GM18873 (cell line): ENCODE measurements at regions not wholly inside any gene's neighbourhood (a gene's known extent, or its start where the extent isn't known, plus 50 kb on each side); places are given as distances from the start of the nearest gene placed in this dataset.
"Not testable (repeated sequence)": the region's sequence is repeated elsewhere in the genome, so short reads cannot be mapped to it uniquely, and the experiment has no call there.

ENCODE experiments used
- ATAC-seq: cut with Tn5 transposase; IDR thresholded peaks from one replicate; pipeline ENCODE4 v1.9.1; 2021; ENCODE audit warnings: mild to moderate bottlenecking, moderate library complexity, moderate number of reproducible peaks; ENCODE audit not compliant: unreplicated experiment, low FRiP score

GRCh38 chr11:41519696-41520095 is 60.2 kb upstream of the LRRC4C start:
- ATAC-seq: no peak

DNA sequence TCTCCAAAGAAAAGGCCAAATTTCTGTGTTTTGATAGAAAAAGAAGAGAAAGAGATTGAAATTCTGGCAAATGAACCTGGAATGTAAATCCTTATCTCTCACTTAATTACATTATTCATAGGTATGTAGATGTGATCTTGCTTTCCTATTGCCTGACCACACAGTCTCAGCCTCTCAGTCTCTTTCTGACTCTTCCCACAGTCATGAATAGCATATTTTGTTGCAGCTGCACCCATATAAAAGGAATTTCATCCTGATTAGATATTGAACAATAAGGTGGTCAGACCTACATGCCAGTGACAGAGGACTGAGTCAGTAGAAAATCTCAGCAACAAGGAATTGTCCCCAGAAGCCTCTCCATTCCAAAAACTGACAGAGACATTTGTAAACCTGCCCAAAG is 62.9 kb upstream of the LRRC4C start:
- ATAC-seq: no peak

- ATAC-seq: no peak
Observed at GRCh38 chr11:41522899-41523672, 63.6 kb upstream of the LRRC4C start.

DNA sequence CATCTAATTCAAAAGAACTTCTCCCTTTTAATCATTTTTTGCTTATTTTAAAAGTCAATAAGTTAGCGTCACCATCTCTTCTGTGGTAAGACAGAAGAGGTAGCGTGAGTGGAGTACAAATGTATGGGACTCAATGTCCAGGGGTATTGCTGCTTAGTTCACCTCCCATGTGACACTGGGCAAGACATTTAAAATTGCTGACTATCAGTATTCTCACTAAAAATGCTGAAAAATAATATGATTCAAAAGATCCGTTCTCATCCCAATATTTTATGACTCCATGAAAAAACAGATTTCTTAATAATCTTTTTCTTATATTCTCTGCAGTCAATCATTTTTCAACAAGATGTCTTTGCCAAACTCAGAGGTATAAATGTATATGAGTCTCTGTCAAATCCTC is 68.1 kb upstream of the LRRC4C start:
- ATAC-seq: no peak

DNA sequence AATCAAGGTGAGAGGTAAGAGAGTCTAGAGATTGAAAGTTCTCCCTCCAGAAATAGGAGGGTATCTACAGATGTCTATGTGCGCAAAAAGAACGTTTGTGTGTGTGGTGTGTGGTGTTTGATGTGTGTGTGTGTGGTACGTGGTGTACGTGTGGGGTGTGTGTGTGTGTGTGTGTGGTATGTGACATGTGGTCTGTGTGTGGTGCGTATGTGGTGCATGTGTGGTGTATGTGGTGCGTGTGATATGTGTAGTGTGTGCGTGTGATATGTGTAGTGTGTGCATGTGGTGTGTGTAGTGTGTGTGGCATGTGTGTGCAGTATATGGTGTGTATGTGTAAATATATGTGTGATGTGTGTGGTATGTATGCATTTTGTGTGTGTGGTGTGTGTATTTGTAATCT is 73.0 kb upstream of the LRRC4C start:
- ATAC-seq: no peak

- no peak for ATAC-seq
Observed at GRCh38 chr11:41533761-41534160, 74.3 kb upstream of the LRRC4C start.

DNA sequence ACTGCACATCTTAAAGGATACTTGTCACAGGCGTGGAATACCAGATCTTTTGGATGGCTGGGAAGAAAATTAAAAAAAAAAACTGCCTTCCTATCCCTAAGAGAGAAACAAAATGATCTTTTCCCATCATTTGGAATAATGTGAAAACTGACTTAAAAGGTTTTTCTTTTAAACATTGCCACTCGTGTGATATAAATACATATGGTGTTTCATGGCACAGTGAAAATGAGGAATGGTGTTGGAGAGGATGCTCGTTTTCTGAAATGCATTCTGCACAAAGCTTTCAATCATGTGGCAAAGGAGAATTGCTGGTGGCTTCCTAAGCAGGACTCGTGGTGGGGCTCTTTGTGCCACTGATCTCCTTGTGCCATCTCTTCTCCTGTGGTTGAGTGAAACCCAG is 74.9 kb upstream of the LRRC4C start:
- no peak for ATAC-seq

DNA sequence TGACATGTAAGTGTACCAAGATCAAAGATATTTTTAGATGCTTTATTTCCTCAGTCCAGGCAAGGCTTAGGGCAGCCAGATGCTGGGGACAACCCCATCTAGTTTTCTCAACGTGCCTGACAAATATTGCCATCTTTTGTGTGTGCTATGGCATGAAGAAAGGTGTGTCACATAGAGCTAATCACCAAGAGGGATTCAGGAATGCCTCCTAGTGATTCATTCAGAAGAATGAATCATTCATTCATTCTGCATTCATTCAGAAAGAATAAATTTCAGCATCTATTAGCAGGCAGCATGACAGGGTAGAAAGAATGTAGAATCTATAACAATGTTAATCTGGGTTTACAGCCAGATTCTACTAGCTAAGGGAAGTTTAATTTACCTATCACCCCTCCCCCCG is 75.4 kb upstream of the LRRC4C start:
- ATAC-seq: no peak

DNA sequence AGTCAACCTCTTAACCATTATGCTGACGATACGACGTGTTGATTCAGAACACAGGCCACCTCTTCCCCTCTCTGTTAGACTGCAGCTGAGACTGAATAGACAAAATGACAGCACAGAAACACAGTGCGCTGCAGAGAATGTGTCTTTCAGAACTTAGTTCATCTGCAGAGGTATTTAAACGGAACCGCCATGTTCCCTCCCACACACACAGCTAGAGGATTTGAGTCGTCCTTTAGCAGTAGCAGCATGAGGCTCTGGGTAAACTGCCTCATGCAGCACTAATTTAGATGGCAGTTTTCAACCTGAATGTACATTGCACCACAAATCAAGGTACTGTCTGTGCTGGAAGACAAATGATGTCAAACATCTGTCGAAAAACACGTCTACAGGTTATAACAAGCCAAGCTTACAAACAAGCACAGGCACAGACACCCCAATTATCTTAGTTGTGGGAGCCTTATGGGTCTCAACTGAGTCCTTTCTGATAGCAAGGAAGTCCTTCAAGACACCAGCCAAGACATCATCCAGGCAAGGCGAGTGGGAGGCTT is 76.6 kb upstream of the LRRC4C start:
- no peak for ATAC-seq

GRCh38 chr11:41544902-41545301 is 85.5 kb upstream of the LRRC4C start:
- not testable (repeated sequence) for ATAC-seq

DNA sequence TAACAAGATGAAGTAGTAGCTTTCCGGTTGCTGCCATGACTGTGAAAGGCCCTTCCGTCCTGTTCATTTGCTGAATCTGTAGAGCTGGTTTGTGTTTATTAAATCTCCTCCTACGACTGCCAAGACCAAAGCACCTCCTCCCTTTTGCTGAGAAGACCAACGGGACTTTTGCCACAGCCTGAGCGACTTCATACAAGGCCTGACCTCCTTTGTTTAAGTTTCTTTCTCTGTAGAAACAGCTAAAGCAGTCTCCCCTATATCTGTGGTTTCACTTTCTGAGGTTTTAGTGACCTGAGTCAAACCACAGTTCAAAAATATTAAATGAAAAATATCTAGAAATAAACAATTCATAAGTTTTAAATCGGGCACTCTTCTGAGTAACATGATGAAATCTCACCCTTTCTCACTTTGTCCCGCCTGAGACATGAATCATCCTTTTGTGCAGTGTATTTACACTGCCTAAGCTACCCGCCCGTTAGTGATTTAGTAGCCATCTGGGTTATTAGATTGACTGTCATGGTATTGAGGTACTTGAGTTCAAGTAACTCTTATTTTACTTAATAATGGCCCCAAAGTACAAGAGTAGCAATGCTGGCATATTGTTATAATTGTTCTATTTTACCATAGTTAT is 119.1 kb upstream of the LRRC4C start:
- no peak for ATAC-seq

DNA sequence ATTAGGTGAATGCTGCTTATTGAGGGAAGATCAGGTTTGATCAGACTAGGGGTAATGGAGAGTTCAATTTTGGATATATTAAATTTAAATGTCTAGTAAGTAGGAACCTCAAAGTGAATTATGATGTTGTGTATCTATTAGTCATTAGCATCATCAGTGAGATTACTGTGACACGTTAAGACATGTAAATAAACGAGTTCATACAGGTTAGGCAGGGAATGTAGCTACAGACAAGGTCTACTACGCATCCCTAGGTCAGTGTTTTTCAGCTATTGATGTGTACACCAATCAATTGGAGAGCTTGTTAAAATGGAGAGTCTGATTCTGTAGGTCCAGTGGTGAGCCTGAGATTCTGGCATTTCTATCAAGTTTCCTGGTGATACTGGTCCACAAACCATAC is 120.1 kb upstream of the LRRC4C start:
- ATAC-seq: no peak

DNA sequence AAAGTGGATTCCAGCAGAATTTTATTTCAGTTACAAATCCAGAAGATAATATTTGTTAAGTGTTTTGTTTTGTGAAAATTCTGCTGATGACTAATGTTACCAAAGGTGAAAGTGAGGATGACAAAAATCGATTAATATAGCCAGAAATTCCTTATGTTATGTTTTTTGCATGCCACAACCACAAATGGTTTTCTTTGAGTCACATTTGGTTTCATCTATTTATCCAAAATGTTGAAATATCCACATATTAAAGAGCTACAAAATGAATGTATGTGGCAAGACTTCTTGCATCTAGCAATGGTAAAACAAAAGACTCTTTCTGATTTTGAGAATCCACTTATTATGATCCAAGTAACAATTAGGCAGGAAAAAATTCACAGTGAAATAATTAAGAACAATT is 150.1 kb upstream of the LRRC4C start:
- ATAC-seq: no peak

DNA sequence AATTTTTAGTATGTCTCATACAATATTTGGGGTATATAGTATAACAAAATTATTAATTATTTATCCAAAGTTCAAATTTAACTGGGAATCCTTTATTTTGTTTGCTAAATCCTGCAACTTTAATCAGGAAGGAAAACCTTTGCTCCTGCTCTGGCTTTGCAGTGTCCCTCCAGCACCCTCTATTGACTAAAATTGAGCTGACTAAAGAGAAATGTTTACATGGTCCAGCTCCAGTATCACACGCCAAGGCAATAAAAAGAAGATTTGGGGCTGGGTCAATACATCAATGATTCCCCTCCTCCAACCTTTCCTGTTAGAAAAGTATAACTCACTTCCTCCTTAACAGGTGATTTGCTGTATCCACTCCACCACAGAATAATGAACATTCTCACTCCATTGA is 153.0 kb upstream of the LRRC4C start:
- ATAC-seq: no peak

GRCh38 chr11:41613326-41613725 is 153.9 kb upstream of the LRRC4C start:
- no peak for ATAC-seq

DNA sequence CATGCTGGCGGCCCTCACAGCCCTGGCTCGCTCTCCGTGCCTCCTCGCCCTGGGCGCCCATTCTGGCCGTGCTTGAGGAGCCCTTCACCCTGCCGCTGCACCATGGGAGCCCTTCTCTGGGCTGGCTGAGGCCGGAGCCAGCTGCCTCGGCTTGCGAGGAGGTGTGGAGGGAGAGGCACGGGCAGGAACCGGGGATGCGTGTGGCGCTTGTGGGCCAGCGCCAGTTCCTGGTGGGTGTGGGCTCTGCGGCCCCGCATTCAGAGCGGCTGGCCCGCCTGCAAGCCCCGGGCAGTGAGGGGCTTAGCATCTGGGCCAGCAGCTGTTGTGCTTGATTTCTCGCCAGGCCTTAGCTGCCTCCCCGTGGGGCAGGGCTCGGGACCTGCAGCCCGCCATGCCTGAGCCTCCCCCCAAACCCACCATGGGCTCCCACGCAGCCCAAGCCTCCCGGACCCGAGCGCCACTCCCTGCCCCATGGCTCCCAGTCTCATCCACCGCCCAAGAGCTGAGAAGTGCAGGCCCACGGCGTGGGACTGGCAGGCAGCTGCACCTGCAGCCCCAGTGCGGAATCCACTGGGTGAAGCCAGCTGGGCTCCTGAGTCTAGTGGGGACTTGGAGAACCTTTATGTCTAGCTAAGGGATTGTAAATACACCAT is 163.4 kb upstream of the LRRC4C start:
- ATAC-seq: no peak

- no peak for ATAC-seq
Observed at GRCh38 chr11:41659985-41660384, 200.5 kb upstream of the LRRC4C start.

GRCh38 chr11:41660585-41660984 is 201.1 kb upstream of the LRRC4C start:
- no peak for ATAC-seq

- ATAC-seq: no peak
Observed at GRCh38 chr11:41665441-41666360, 206.2 kb upstream of the LRRC4C start.

GRCh38 chr11:41666951-41667653 is 207.7 kb upstream of the LRRC4C start:
- no peak for ATAC-seq
